ENCODE measurements at regions not wholly inside any gene's neighbourhood (a gene's known extent, or its start where the extent isn't known, plus 50 kb on each side); places are given as distances from the start of the nearest gene placed in this dataset.
A peak's percentile ranks its signal among the peaks of the same experiment; 100 is the strongest.

- no peak for TF ChIP-seq EZH2 (IDR thresholded peaks at IDR 0.05; ENCODE audit: borderline replicate concordance, low read depth, low read length, poor library complexity, severe bottlenecking)
- TF ChIP-seq CTCF (conservative IDR thresholded peaks at IDR 0.05; ENCODE audit: low read depth, low read length): no peak
- ChIA-PET POLR2A (ENCODE audit: low non-redundant PET) (no interaction called here), CTCF (no interaction called here)
- no peak for DNase-seq (ENCODE audit: low spot score)
- Histone ChIP-seq H3K4me3 (ENCODE audit: low read depth, low read length, poor library complexity, severe bottlenecking) (no peak overlapping the region), H3K27me3 (replicated peaks; ENCODE audit: insufficient read depth, low read depth, low read length, poor library complexity) (peaks cover 26% of the 10 kb centered on the region), H3K9me3 (ENCODE audit: low read depth, low read length, poor library complexity, severe bottlenecking) (no peaks in the 10 kb centered on the region), H3K27ac (ENCODE audit: low read depth, low read length, poor library complexity, severe bottlenecking) (no peak overlapping the region), H3K36me3 (ENCODE audit: insufficient read depth, low read length, poor library complexity, severe bottlenecking) (no peaks in the 10 kb centered on the region), H3K4me1 (ENCODE audit: insufficient read depth, low read length, poor library complexity, severe bottlenecking) (no peaks in the 10 kb centered on the region)
- no TSS peak for BruUV-seq (replicated peaks)
- intact Hi-C loops (cut with micrococcal nuclease; ENCODE audit: unreplicated experiment): no loop called here
Measured at GRCh38 chr2:129810521-129810920, 168.9 kb upstream of the RAB6C start.

DNA sequence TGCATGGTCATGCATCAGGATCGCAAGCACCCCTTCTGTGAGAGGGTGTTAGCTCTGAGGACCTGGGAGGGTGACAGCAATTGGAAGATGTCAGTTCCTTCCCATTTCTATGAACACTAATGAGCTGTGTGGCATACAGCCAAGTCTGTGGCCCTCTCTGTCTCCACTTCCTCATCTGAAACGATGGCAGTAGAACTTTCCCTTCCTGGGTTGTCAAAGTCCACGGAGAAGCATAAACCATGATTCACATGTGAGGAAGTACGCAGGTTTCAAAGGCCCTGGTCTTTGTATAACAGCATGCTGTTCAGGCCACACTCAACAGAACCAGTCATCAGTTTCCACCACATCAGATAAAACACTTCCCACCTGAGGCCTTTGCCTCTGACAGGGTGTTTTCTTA, 167.4 kb upstream of the RAB6C start:
- BruUV-seq (replicated peaks): no TSS peak
- Histone ChIP-seq H3K27ac (ENCODE audit: low read depth, low read length, poor library complexity, severe bottlenecking) (no peak overlapping the region), H3K9me3 (ENCODE audit: low read depth, low read length, poor library complexity, severe bottlenecking) (no peaks in the 10 kb centered on the region), H3K36me3 (ENCODE audit: insufficient read depth, low read length, poor library complexity, severe bottlenecking) (no peaks in the 10 kb centered on the region), H3K4me1 (ENCODE audit: insufficient read depth, low read length, poor library complexity, severe bottlenecking) (no peaks in the 10 kb centered on the region), H3K27me3 (replicated peaks; ENCODE audit: insufficient read depth, low read depth, low read length, poor library complexity) (peaks cover 20% of the 10 kb centered on the region), H3K4me3 (ENCODE audit: low read depth, low read length, poor library complexity, severe bottlenecking) (no peak overlapping the region)
- TF ChIP-seq CTCF (conservative IDR thresholded peaks at IDR 0.05; ENCODE audit: low read depth, low read length) (no peak), EZH2 (IDR thresholded peaks at IDR 0.05; ENCODE audit: borderline replicate concordance, low read depth, low read length, poor library complexity, severe bottlenecking) (no peak)
- ChIA-PET CTCF (no interaction called here), POLR2A (ENCODE audit: low non-redundant PET) (no interaction called here)
- intact Hi-C loops (cut with micrococcal nuclease; ENCODE audit: unreplicated experiment): no loop called here
- peak; percentile 41 for DNase-seq (ENCODE audit: low spot score)

- H3K27ac ChIP-seq (ENCODE audit: low read depth, low read length, poor library complexity, severe bottlenecking): no peak overlapping the region
- CTCF ChIA-PET: no interaction called here
- no peak for DNase-seq (ENCODE audit: low spot score)
- no peaks in the 10 kb centered on the region for H3K36me3 ChIP-seq (ENCODE audit: insufficient read depth, low read length, poor library complexity, severe bottlenecking)
- TF ChIP-seq EZH2 (IDR thresholded peaks at IDR 0.05; ENCODE audit: borderline replicate concordance, low read depth, low read length, poor library complexity, severe bottlenecking) (no peak), CTCF (conservative IDR thresholded peaks at IDR 0.05; ENCODE audit: low read depth, low read length) (no peak)
- H3K27me3 ChIP-seq (replicated peaks; ENCODE audit: insufficient read depth, low read depth, low read length, poor library complexity): peaks cover 18% of the 10 kb centered on the region
- H3K9me3 ChIP-seq (ENCODE audit: low read depth, low read length, poor library complexity, severe bottlenecking): no peaks in the 10 kb centered on the region
- no peak overlapping the region for H3K4me3 ChIP-seq (ENCODE audit: low read depth, low read length, poor library complexity, severe bottlenecking)
- H3K4me1 ChIP-seq (ENCODE audit: insufficient read depth, low read length, poor library complexity, severe bottlenecking): no peaks in the 10 kb centered on the region
- intact Hi-C loops (cut with micrococcal nuclease; ENCODE audit: unreplicated experiment): no loop called here
- POLR2A ChIA-PET (ENCODE audit: low non-redundant PET): no interaction called here
- BruUV-seq (replicated peaks): no TSS peak
Measured at GRCh38 chr2:129812654-129813053, 166.8 kb upstream of the RAB6C start.

Data from A673 (cell line).